WI38 (cell line): ENCODE measurements at regions not wholly inside any gene's neighbourhood (a gene's known extent, or its start where the extent isn't known, plus 50 kb on each side); places are given as distances from the start of the nearest gene placed in this dataset.

Experiments used
- H3K4me3 ChIP-seq: 2 replicates; pipeline ENCODE4 v1.5.1; 2011; ENCODE audit warnings: low read depth, mild to moderate bottlenecking, control low read depth, low read length
- CTCF ChIP-seq: IDR thresholded peaks from 2 replicates; pipeline ENCODE4 v1.5.1; 2012; ENCODE audit warnings: low read depth, mild to moderate bottlenecking, control low read depth, low read length

- H3K4me3 ChIP-seq = peak overlapping the region; percentile 55
- peak; percentile 17; the same call in 1 of the 2 replicates for TF ChIP-seq CTCF
Measured at GRCh38 chrX:131792789-131793462, 230.2 kb upstream of the STK26 start.

- no peak for TF ChIP-seq CTCF
Measured at GRCh38 chrX:131795442-131796229, 227.5 kb upstream of the STK26 start.

GRCh38 chrX:131801066-131801465, 222.0 kb upstream of the STK26 start:
- no peak for TF ChIP-seq CTCF
- no peak overlapping the region for H3K4me3 ChIP-seq

More at GRCh38 chrX:131795442-131796229, 227.5 kb upstream of the STK26 start:
- H3K4me3 ChIP-seq = no peak overlapping the region

- no peak overlapping the region for H3K4me3 ChIP-seq
- no peak for TF ChIP-seq CTCF
Measured at GRCh38 chrX:131801911-131802310, 221.2 kb upstream of the STK26 start.

- peak; percentile 73 for TF ChIP-seq CTCF
- no peak overlapping the region for H3K4me3 ChIP-seq
Measured at GRCh38 chrX:131802836-131803626, 220.1 kb upstream of the STK26 start.

- H3K4me3 ChIP-seq = peak overlapping the region; percentile 57
- peak; percentile 7; the same call in 1 of the 2 replicates for TF ChIP-seq CTCF
Measured at GRCh38 chrX:131812847-131813825, 210.0 kb upstream of the STK26 start.
